ENCODE measurements at regions not wholly inside any gene's neighbourhood (a gene's known extent, or its start where the extent isn't known, plus 50 kb on each side); places are given as distances from the start of the nearest gene placed in this dataset.
"Not testable (repeated sequence)": the region's sequence is repeated elsewhere in the genome, so short reads cannot be mapped to it uniquely, and the experiment has no call there.

DNA sequence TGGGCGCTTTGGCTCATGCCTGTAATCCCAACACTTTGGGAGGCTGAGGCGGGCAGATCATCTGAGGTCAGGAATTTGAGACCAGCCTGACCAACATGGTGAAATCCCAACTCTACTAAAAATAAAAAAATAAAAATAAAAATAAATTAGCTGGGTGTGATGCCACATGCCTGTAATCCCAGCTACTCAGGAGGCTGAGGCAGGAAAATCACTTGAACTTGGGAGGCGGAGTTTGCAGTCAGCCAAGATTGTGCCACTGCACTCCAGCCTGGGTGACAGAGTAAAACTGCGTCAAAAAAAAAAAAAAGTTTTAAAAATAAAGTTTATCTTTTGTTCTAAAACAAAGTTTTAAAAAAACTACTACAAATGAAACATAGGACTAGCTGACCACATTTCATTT, 69.8 kb upstream of the ERCC4 start:
- not testable (repeated sequence) for TF ChIP-seq SP1 (IDR thresholded peaks at IDR 0.05); FOXA1 (IDR thresholded peaks at IDR 0.05); ARNT (IDR thresholded peaks at IDR 0.05); FOXK2 (IDR thresholded peaks at IDR 0.05); L3MBTL2 (conservative IDR thresholded peaks at IDR 0.05); LEF1 (IDR thresholded peaks at IDR 0.05; ENCODE audit: borderline replicate concordance); BHLHE40 (IDR thresholded peaks at IDR 0.05; ENCODE audit: borderline replicate concordance); NFRKB (IDR thresholded peaks at IDR 0.05); HDGF (IDR thresholded peaks at IDR 0.05; ENCODE audit: borderline replicate concordance); FOXM1 (IDR thresholded peaks at IDR 0.05; ENCODE audit: borderline replicate concordance); ELF4 (IDR thresholded peaks at IDR 0.05); ZNF384 (IDR thresholded peaks at IDR 0.05); TARDBP (IDR thresholded peaks at IDR 0.05)
- TF ChIP-seq, protein P1, sequence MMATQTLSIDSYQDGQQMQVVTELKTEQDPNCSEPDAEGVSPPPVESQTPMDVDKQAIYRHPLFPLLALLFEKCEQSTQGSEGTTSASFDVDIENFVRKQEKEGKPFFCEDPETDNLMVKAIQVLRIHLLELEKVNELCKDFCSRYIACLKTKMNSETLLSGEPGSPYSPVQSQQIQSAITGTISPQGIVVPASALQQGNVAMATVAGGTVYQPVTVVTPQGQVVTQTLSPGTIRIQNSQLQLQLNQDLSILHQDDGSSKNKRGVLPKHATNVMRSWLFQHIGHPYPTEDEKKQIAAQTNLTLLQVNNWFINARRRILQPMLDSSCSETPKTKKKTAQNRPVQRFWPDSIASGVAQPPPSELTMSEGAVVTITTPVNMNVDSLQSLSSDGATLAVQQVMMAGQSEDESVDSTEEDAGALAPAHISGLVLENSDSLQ (IDR thresholded peaks at IDR 0.05) = not testable (repeated sequence)

Measured in HEK293T (cell line).